ENCODE measurements at regions not wholly inside any gene's neighbourhood (a gene's known extent, or its start where the extent isn't known, plus 50 kb on each side); places are given as distances from the start of the nearest gene placed in this dataset.
A peak's percentile ranks its signal among the peaks of the same experiment; 100 is the strongest.

- no peak for DNase-seq (ENCODE audit: low read depth)
- Histone ChIP-seq H3K4me3 (ENCODE audit: low read depth, low read length) (no peak overlapping the region), H3K27me3 (ENCODE audit: control insufficient read depth, insufficient read depth, low read length) (no peaks in the 10 kb centered on the region), H3K36me3 (ENCODE audit: control insufficient read depth, insufficient read depth, low read length) (no peaks in the 10 kb centered on the region)
- TF ChIP-seq CTCF (IDR thresholded peaks at IDR 0.05; ENCODE audit: insufficient read depth, low read length, poor library complexity, severe bottlenecking) = no peak
Measured at GRCh38 chr10:3544561-3544960, 240.4 kb downstream of the KLF6 start.

DNA sequence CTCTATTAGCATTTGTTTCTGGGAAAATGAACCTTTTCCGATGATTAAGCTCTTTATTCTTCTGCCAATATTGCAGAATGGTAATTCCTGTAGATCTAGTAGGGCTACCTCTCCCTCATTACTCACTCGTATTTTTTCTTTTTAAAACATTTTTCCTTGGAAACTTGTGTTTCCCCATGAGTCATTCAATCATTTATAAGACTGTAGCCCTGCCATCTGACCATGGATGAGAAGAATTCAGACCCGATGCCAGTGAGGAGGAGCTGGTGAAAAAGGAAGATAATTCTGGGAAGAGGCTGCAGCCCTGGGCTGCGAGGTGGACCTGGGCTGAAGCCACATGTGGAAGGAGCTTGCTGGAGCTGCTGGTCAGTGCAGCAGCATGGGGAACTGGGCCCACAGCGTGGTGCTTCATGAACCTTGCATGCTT is 242.8 kb downstream of the KLF6 start:
- no peaks in the 10 kb centered on the region for H3K27me3 ChIP-seq (ENCODE audit: control insufficient read depth, insufficient read depth, low read length)
- TF ChIP-seq CTCF (IDR thresholded peaks at IDR 0.05; ENCODE audit: insufficient read depth, low read length, poor library complexity, severe bottlenecking) = no peak
- no peak for DNase-seq (ENCODE audit: low read depth)
- H3K36me3 ChIP-seq (ENCODE audit: control insufficient read depth, insufficient read depth, low read length) = no peaks in the 10 kb centered on the region
- no peak overlapping the region for H3K4me3 ChIP-seq (ENCODE audit: low read depth, low read length)

GRCh38 chr10:3539696-3540383 is 245.2 kb downstream of the KLF6 start:
- Histone ChIP-seq H3K27me3 (ENCODE audit: control insufficient read depth, insufficient read depth, low read length) (no peaks in the 10 kb centered on the region), H3K4me3 (ENCODE audit: low read depth, low read length) (no peak overlapping the region), H3K36me3 (ENCODE audit: control insufficient read depth, insufficient read depth, low read length) (no peaks in the 10 kb centered on the region)
- DNase-seq (ENCODE audit: low read depth) = no peak
- TF ChIP-seq CTCF (IDR thresholded peaks at IDR 0.05; ENCODE audit: insufficient read depth, low read length, poor library complexity, severe bottlenecking) = no peak

GRCh38 chr10:3538656-3539531 is 246.1 kb downstream of the KLF6 start:
- peak; percentile 95 for DNase-seq (ENCODE audit: low read depth)
- H3K27me3 ChIP-seq (ENCODE audit: control insufficient read depth, insufficient read depth, low read length) = no peaks in the 10 kb centered on the region
- no peak for TF ChIP-seq CTCF (IDR thresholded peaks at IDR 0.05; ENCODE audit: insufficient read depth, low read length, poor library complexity, severe bottlenecking)
- H3K4me3 ChIP-seq (ENCODE audit: low read depth, low read length) = no peak overlapping the region
- no peaks in the 10 kb centered on the region for H3K36me3 ChIP-seq (ENCODE audit: control insufficient read depth, insufficient read depth, low read length)

- Histone ChIP-seq H3K36me3 (ENCODE audit: control insufficient read depth, insufficient read depth, low read length) (no peaks in the 10 kb centered on the region), H3K4me3 (ENCODE audit: low read depth, low read length) (no peak overlapping the region), H3K27me3 (ENCODE audit: control insufficient read depth, insufficient read depth, low read length) (no peaks in the 10 kb centered on the region)
- DNase-seq (ENCODE audit: low read depth) = no peak
- no peak for TF ChIP-seq CTCF (IDR thresholded peaks at IDR 0.05; ENCODE audit: insufficient read depth, low read length, poor library complexity, severe bottlenecking)
Measured at GRCh38 chr10:3538291-3538655, 246.7 kb downstream of the KLF6 start.

All from kidney epithelial cell (primary cell).